HEK293 (cell line): ENCODE measurements at regions not wholly inside any gene's neighbourhood (a gene's known extent, or its start where the extent isn't known, plus 50 kb on each side); places are given as distances from the start of the nearest gene placed in this dataset.

ENCODE experiments used
- CTCF ChIA-PET: fragments of 350-600 bp; formaldehyde crosslinking; extraction: SDS; loops from one replicate; lab custom pipeline; 2021; ENCODE audit warnings: antibody characterized with exemption; lab: Yijun Ruan, JAX
- POLR2A ChIA-PET: fragments of 300-600 bp; formaldehyde crosslinking; extraction: SDS; loops from one replicate; lab custom pipeline; 2020; ENCODE audit warnings: antibody characterized with exemption, inconsistent platforms; lab: Yijun Ruan, JAX
- H3K27ac ChIP-seq: fragments of 200-500 bp; sonication (Bioruptor generic); 2 replicates; pipeline ENCODE4 v1.5.1; 2014; ENCODE audit warnings: low read depth, low read length, control low read depth, inconsistent platforms; ENCODE audit errors: extremely low read depth
- H3K36me3 ChIP-seq, 2 experiments: fragments of 200-500 bp in 1 of 2; sonication (Bioruptor generic) in 1 of 2; 1 replicate in 1 of 2; 2 replicates in 1 of 2; pipeline ENCODE4 v1.5.1; 2014 to 2017; ENCODE audit warnings: inconsistent platforms in 2 of 2, low read length in 2 of 2; ENCODE audit not compliant: control insufficient read depth in 2 of 2, insufficient read depth in 1 of 2
- H3K4me1 ChIP-seq: fragments of 200-500 bp; sonication (Bioruptor generic); 2 replicates; pipeline ENCODE4 v1.5.1; 2014; ENCODE audit warnings: mild to moderate bottlenecking, low read length, inconsistent platforms; ENCODE audit not compliant: control insufficient read depth, insufficient read depth
- H3K4me3 ChIP-seq: 2 replicates; pipeline ENCODE4 v1.5.1; 2011; ENCODE audit warnings: low read depth, mild to moderate bottlenecking, control low read depth, low read length, moderate library complexity
- H3K9me3 ChIP-seq: fragments of 200-500 bp; sonication (Bioruptor generic); 2 replicates; pipeline ENCODE4 v1.5.1; 2014; ENCODE audit warnings: low read depth, low read length, inconsistent platforms; ENCODE audit not compliant: control insufficient read depth, insufficient read depth
- KLF16 ChIP-seq: fragments of 450-650 bp; formaldehyde crosslinking; IDR thresholded peaks from 2 replicates; pipeline ENCODE4 v1.5.1; 2017; ENCODE audit warnings: missing biosample characterization, missing genetic modification characterization
- REPIN1 ChIP-seq: fragments of 450-650 bp; formaldehyde crosslinking; IDR thresholded peaks from 2 replicates; pipeline ENCODE4 v1.5.1; 2017; ENCODE audit warnings: missing biosample characterization, missing genetic modification characterization, low read depth
- SETDB1 ChIP-seq: IDR thresholded peaks from one replicate; pipeline ENCODE4 v1.6.1; 2017; ENCODE audit warnings: mild to moderate bottlenecking, low read length, moderate library complexity, mixed read lengths; ENCODE audit not compliant: insufficient read length
- TRIM28 ChIP-seq: IDR thresholded peaks from 2 replicates; pipeline ENCODE4 v1.6.1; 2011; ENCODE audit warnings: low read length, control low read depth, borderline replicate concordance
- ZFP37 ChIP-seq: fragments of 450-650 bp; formaldehyde crosslinking; IDR thresholded peaks from 2 replicates; pipeline ENCODE4 v1.5.1; 2016; ENCODE audit warnings: missing biosample characterization, missing genetic modification characterization
- ZNF133 ChIP-seq: fragments of 450-650 bp; formaldehyde crosslinking; IDR thresholded peaks from 2 replicates; pipeline ENCODE4 v1.5.1; 2016; ENCODE audit warnings: missing biosample characterization, missing genetic modification characterization
- ZNF214 ChIP-seq: fragments of 450-650 bp; formaldehyde crosslinking; IDR thresholded peaks from 2 replicates; pipeline ENCODE4 v1.5.1; 2017; ENCODE audit warnings: missing biosample characterization, mild to moderate bottlenecking, missing genetic modification characterization, borderline replicate concordance
- ZNF324 ChIP-seq: fragments of 450-650 bp; formaldehyde crosslinking; IDR thresholded peaks from 2 replicates; pipeline ENCODE4 v1.5.1; 2016; ENCODE audit warnings: missing biosample characterization, missing genetic modification characterization
- ZNF416 ChIP-seq: fragments of 450-650 bp; formaldehyde crosslinking; IDR thresholded peaks from 2 replicates; pipeline ENCODE4 v1.5.1; 2016; ENCODE audit warnings: missing biosample characterization, missing genetic modification characterization
- ZNF423 ChIP-seq: fragments of 450-650 bp; formaldehyde crosslinking; IDR thresholded peaks from 2 replicates; pipeline ENCODE4 v1.5.1; 2016; ENCODE audit warnings: missing biosample characterization, missing genetic modification characterization
- ZNF544 ChIP-seq: fragments of 450-650 bp; formaldehyde crosslinking; IDR thresholded peaks from 2 replicates; pipeline ENCODE4 v1.5.0; 2017; ENCODE audit warnings: missing biosample characterization, missing genetic modification characterization
- ZNF677 ChIP-seq: fragments of 450-650 bp; IDR thresholded peaks from 2 replicates; pipeline ENCODE4 v1.5.0; 2018; ENCODE audit warnings: missing biosample characterization, mild to moderate bottlenecking, missing genetic modification characterization, moderate library complexity
- ZNF701 ChIP-seq: fragments of 450-650 bp; formaldehyde crosslinking; IDR thresholded peaks from 2 replicates; pipeline ENCODE4 v1.5.1; 2016; ENCODE audit warnings: missing biosample characterization, missing genetic modification characterization
- ZNF776 ChIP-seq: fragments of 450-650 bp; formaldehyde crosslinking; IDR thresholded peaks from 2 replicates; pipeline ENCODE4 v1.5.0; 2017; ENCODE audit warnings: missing biosample characterization, missing genetic modification characterization, borderline replicate concordance
- ZNF791 ChIP-seq: fragments of 450-650 bp; formaldehyde crosslinking; IDR thresholded peaks from 2 replicates; pipeline ENCODE4 v1.5.1; 2016; ENCODE audit warnings: missing biosample characterization, missing genetic modification characterization
- ZNF837 ChIP-seq: fragments of 450-650 bp; formaldehyde crosslinking; IDR thresholded peaks from 2 replicates; pipeline ENCODE4 v1.5.1; 2016; ENCODE audit warnings: missing biosample characterization, missing genetic modification characterization
- ZNF843 ChIP-seq: fragments of 450-650 bp; formaldehyde crosslinking; IDR thresholded peaks from 2 replicates; pipeline ENCODE4 v1.5.1; 2016; ENCODE audit warnings: missing biosample characterization, missing genetic modification characterization
- TF ChIP-seq, protein P1 (sequence below): fragments of 450-650 bp; formaldehyde crosslinking; IDR thresholded peaks from 2 replicates; pipeline ENCODE4 v1.5.1; 2016; ENCODE audit warnings: missing biosample characterization, missing genetic modification characterization
- TF ChIP-seq, protein P2 (sequence below): sonication (generic); formaldehyde crosslinking; IDR thresholded peaks from 2 replicates; pipeline ENCODE4 v1.8.1; 2022; ENCODE audit warnings: mild to moderate bottlenecking, moderate library complexity, missing genetic modification reagents
- TF ChIP-seq, protein P3 (sequence below): fragments of 450-650 bp; formaldehyde crosslinking; IDR thresholded peaks from 2 replicates; pipeline ENCODE4 v1.5.0; 2017; ENCODE audit warnings: missing biosample characterization, missing genetic modification characterization, borderline replicate concordance
- TF ChIP-seq, protein P4 (sequence below): fragments of 450-650 bp; formaldehyde crosslinking; IDR thresholded peaks from 2 replicates; pipeline ENCODE4 v1.5.1; 2016; ENCODE audit warnings: missing biosample characterization, missing genetic modification characterization

DNA sequence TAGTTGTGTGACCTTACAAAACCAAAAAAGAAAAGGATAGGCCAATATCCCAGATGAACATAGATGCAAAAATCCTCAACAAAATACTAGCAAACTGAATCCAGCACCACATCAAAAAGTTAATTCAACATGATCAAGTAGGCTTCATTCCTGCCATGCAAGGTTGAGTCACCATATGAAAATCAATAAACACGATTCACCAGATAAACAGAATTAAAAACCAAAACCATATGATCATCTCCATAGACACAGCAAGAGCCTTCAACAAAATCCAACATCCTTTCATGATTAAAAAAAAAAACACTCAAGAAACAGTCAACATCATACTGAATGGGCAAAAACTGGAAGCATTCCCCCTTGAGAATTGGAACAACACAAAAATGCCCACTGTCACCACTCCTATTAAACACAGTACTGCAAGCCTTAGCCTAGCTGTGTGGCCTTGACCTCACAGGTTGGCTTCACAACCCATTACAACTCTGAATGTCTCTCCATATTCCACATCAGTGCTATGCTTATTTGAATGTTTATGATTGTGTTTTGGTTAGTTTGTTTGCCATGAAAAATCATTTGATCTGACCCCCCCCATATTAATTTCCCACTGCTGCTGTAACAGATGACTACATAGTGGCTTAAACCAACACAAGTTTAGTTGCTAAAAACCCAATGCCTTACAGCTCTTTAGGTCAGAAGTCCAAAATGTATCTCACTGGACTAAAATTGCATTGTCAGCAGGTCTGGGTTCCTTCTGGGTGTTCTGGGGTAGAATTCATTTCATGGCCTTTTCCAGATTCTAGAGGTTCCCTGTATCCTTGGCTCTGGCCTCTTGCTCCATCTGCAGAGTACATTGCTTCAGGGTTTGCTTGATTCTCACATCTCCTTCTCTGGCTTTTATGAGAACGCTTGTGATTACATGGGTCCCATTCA lies 257.1 kb upstream of the DYNLRB2 start:
- ChIA-PET POLR2A (no interaction called here), CTCF (no interaction called here)
- no peaks in the 10 kb centered on the region for H3K36me3 ChIP-seq
- TF ChIP-seq ZNF214 (tag by site-specific recombination) (no peak), ZNF324 (tag by site-specific recombination) (no peak), KLF16 (tag by site-specific recombination) (no peak), ZFP37 (tag by site-specific recombination) (no peak), ZNF843 (tag by site-specific recombination) (no peak)
- TF ChIP-seq, protein P1, sequence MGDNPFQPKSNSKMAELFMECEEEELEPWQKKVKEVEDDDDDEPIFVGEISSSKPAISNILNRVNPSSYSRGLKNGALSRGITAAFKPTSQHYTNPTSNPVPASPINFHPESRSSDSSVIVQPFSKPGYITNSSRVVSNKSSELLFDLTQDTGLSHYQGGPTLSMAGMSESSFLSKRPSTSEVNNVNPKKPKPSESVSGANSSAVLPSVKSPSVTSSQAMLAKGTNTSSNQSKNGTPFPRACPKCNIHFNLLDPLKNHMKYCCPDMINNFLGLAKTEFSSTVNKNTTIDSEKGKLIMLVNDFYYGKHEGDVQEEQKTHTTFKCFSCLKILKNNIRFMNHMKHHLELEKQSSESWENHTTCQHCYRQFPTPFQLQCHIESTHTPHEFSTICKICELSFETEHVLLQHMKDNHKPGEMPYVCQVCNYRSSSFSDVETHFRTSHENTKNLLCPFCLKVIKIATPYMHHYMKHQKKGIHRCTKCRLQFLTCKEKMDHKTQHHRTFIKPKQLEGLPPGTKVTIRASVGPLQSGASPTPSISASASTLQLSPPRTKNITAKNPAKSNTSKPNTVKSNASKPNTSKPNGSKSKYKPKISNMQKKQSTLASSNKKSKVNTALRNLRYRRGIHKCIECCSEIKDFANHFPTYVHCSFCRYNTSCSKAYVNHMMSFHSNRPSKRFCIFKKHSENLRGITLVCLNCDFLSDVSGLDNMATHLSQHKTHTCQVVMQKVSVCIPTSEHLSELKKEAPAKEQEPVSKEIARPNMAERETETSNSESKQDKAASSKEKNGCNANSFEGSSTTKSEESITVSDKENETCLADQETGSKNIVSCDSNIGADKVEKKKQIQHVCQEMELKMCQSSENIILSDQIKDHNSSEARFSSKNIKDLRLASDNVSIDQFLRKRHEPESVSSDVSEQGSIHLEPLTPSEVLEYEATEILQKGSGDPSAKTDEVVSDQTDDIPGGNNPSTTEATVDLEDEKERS (tag by site-specific recombination) = no peak
- TF ChIP-seq, protein P2, sequence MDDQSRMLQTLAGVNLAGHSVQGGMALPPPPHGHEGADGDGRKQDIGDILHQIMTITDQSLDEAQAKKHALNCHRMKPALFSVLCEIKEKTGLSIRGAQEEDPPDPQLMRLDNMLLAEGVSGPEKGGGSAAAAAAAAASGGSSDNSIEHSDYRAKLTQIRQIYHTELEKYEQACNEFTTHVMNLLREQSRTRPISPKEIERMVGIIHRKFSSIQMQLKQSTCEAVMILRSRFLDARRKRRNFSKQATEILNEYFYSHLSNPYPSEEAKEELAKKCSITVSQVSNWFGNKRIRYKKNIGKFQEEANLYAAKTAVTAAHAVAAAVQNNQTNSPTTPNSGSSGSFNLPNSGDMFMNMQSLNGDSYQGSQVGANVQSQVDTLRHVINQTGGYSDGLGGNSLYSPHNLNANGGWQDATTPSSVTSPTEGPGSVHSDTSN (CRISPR knock-in tag) = no peak
- no peak overlapping the region for H3K27ac ChIP-seq
- H3K9me3 ChIP-seq = no peaks in the 10 kb centered on the region
- no peak overlapping the region for H3K4me3 ChIP-seq
- H3K4me1 ChIP-seq = no peaks in the 10 kb centered on the region

DNA sequence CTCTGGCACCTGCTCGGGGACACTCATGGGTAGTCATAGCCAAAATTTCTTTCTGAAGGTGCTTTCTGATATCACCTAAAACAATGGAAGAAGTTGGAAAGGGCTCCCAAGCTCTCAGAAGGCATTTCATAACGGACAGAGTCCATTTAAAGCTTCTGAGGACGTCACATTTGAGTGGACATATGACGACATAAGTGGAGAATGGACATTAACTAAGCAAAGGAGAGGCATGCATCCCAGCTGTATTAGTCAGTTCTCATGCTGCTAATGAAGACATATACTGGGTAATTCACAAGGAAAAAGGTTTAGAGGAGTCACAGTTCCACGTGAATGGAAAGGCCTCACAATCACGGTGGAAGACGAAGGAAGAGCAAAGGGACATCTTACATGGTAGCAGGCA lies 260.2 kb upstream of the DYNLRB2 start:
- CTCF ChIA-PET = no interaction called here
- TF ChIP-seq, protein P3, sequence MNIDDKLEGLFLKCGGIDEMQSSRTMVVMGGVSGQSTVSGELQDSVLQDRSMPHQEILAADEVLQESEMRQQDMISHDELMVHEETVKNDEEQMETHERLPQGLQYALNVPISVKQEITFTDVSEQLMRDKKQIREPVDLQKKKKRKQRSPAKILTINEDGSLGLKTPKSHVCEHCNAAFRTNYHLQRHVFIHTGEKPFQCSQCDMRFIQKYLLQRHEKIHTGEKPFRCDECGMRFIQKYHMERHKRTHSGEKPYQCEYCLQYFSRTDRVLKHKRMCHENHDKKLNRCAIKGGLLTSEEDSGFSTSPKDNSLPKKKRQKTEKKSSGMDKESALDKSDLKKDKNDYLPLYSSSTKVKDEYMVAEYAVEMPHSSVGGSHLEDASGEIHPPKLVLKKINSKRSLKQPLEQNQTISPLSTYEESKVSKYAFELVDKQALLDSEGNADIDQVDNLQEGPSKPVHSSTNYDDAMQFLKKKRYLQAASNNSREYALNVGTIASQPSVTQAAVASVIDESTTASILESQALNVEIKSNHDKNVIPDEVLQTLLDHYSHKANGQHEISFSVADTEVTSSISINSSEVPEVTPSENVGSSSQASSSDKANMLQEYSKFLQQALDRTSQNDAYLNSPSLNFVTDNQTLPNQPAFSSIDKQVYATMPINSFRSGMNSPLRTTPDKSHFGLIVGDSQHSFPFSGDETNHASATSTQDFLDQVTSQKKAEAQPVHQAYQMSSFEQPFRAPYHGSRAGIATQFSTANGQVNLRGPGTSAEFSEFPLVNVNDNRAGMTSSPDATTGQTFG (tag by site-specific recombination) = no peak
- TF ChIP-seq ZNF837 (tag by site-specific recombination) = no peak
- no peak for TF ChIP-seq ZNF701 (tag by site-specific recombination)
- no peak for TF ChIP-seq TRIM28
- TF ChIP-seq ZNF423 = no peak
- TF ChIP-seq SETDB1 = no peak
- no peak for TF ChIP-seq ZNF776 (tag by site-specific recombination)
- no peak for TF ChIP-seq REPIN1 (tag by site-specific recombination)
- TF ChIP-seq ZNF791 (tag by site-specific recombination) = no peak
- no peak for TF ChIP-seq ZNF677 (tag by site-specific recombination)
- no peak for TF ChIP-seq ZNF133 (tag by site-specific recombination)
- TF ChIP-seq, protein P4, sequence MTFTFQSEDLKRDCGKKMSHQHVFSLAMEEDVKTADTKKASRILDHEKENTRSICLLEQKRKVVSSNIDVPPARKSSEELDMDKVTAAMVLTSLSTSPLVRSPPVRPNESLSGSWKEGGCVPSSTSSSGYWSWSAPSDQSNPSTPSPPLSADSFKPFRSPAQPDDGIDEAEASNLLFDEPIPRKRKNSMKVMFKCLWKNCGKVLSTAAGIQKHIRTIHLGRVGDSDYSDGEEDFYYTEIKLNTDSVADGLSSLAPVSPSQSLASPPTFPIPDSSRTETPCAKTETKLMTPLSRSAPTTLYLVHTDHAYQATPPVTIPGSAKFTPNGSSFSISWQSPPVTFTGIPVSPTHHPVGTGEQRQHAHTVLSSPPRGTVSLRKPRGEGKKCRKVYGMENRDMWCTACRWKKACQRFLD (tag by site-specific recombination) = no peak
- TF ChIP-seq ZNF544 (tag by site-specific recombination) = no peak
- TF ChIP-seq ZNF416 (tag by site-specific recombination) = no peak
- H3K4me1 ChIP-seq = no peaks in the 10 kb centered on the region
- H3K36me3 ChIP-seq = no peaks in the 10 kb centered on the region
- POLR2A ChIA-PET = no interaction called here
- H3K27ac ChIP-seq = no peak overlapping the region
- no peak overlapping the region for H3K4me3 ChIP-seq
- H3K9me3 ChIP-seq = no peaks in the 10 kb centered on the region
